WERI-Rb-1 (cell line): ENCODE measurements at regions not wholly inside any gene's neighbourhood (a gene's known extent, or its start where the extent isn't known, plus 50 kb on each side); places are given as distances from the start of the nearest gene placed in this dataset.
"Not testable (repeated sequence)": the region's sequence is repeated elsewhere in the genome, so short reads cannot be mapped to it uniquely, and the experiment has no call there.

ENCODE experiments used
- DNase-seq: peaks from one replicate; pipeline ENCODE4 v3.0.0-alpha.2; 2020
- H3K27ac ChIP-seq: fragments of 250-450 bp; sonication (Bioruptor Pico); 2 replicates; pipeline ENCODE4 v1.5.1; 2020; ENCODE audit warnings: mild to moderate bottlenecking, moderate library complexity
- H3K27me3 ChIP-seq: fragments of 250-450 bp; sonication (Bioruptor Pico); 2 replicates; pipeline ENCODE4 v1.5.1; 2021; ENCODE audit warnings: mild to moderate bottlenecking, low read depth, moderate library complexity; ENCODE audit not compliant: insufficient read depth, severe bottlenecking
- H3K36me3 ChIP-seq: fragments of 250-450 bp; sonication (Bioruptor Pico); 2 replicates; pipeline ENCODE4 v1.5.1; 2020; ENCODE audit warnings: mild to moderate bottlenecking, moderate library complexity
- H3K4me3 ChIP-seq: 2 replicates; pipeline ENCODE4 v1.5.1; 2011; ENCODE audit warnings: low read depth, mild to moderate bottlenecking, control low read depth, low read length
- H3K9me3 ChIP-seq: fragments of 250-450 bp; sonication (Bioruptor Pico); 2 replicates; pipeline ENCODE4 v1.5.1; 2021; ENCODE audit warnings: mild to moderate bottlenecking, moderate library complexity; ENCODE audit not compliant: severe bottlenecking
- CTCF ChIP-seq: IDR thresholded peaks from 2 replicates; pipeline ENCODE4 v1.5.1; 2011; ENCODE audit warnings: low read depth, mild to moderate bottlenecking, control low read depth, inconsistent platforms, low read length

GRCh38 chr16:22693638-22694340 lies 120.2 kb upstream of the HS3ST2 start:
- no peak overlapping the region for H3K4me3 ChIP-seq
- peaks cover 2% of the 10 kb centered on the region for H3K9me3 ChIP-seq

DNA sequence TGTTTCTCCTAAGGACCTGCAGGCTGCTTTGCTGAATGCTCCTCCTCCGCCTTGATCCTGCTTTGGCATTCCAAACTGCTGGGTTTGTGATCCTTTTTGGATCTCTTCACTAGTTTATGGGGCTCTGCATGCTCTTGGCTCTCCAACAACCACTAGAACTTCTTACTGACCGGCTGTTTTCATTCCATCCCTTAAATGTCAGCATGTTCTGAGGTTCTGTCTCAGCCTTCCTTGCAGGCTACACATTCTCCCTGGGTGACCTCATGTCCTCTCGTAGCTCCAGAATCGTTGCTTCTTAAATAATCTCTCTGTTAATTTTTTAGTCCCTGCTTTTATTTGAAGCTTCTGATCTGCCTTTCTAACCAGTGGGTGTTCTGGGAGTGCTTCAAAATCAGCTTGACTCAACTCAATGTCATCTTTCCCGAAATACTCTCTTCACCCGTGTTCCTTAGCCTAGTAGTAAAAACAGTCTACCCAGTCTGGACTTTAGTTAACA lies 119.0 kb upstream of the HS3ST2 start:
- H3K36me3 ChIP-seq = no peaks in the 10 kb centered on the region
- H3K27ac ChIP-seq = no peak overlapping the region
- TF ChIP-seq CTCF = no peak
- H3K9me3 ChIP-seq = peaks cover 2% of the 10 kb centered on the region
- H3K4me3 ChIP-seq = no peak overlapping the region
- H3K27me3 ChIP-seq = no peaks in the 10 kb centered on the region
- no peak for DNase-seq

More at GRCh38 chr16:22693638-22694340, 120.2 kb upstream of the HS3ST2 start:
- DNase-seq = no peak
- H3K27me3 ChIP-seq = no peaks in the 10 kb centered on the region
- H3K27ac ChIP-seq = no peak overlapping the region
- no peak for TF ChIP-seq CTCF
- H3K36me3 ChIP-seq = no peaks in the 10 kb centered on the region

DNA sequence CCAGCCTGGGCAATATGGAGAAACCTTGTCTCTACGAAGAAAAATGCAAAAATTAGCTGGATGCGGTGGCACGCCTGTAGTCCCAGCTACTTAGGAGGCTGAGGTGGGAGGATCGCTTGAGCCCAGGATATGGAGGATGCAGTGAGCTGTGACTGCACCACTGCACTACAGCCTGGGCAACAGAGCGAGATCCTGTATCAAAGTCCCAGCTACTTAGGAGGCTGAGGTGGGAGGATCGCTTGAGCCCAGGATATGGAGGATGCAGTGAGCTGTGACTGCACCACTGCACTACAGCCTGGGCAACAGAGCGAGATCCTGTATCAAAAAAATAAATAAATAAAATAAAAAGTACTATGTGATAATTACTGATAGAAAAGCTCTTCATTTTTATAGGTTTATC lies 118.2 kb upstream of the HS3ST2 start:
- H3K27me3 ChIP-seq, H3K4me3 ChIP-seq, H3K9me3 ChIP-seq, H3K27ac ChIP-seq, DNase-seq, H3K36me3 ChIP-seq: not testable (repeated sequence)

DNA sequence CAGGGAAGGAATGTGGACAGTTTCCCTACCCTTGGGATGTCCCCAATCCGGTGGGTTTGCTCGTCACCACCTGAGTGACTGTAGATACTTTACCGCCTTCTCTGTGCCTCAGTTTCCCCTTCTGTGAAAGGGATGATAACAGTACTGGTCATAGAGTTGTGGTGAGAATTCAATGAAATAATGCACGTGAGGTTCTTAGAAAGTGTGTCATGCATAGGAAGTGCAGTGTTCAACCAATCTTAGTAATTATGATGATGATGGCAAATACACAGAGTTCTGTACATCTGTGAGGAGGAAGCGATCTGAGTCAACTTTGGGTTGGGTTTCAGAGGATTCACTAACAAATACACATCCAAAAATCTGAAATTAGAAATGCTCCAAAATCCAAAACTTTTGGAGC lies 114.6 kb upstream of the HS3ST2 start:
- no peak for DNase-seq
- no peak overlapping the region for H3K4me3 ChIP-seq
- no peak for TF ChIP-seq CTCF
- no peaks in the 10 kb centered on the region for H3K27me3 ChIP-seq
- H3K36me3 ChIP-seq = no peaks in the 10 kb centered on the region
- H3K27ac ChIP-seq = no peak overlapping the region
- no peaks in the 10 kb centered on the region for H3K9me3 ChIP-seq

DNA sequence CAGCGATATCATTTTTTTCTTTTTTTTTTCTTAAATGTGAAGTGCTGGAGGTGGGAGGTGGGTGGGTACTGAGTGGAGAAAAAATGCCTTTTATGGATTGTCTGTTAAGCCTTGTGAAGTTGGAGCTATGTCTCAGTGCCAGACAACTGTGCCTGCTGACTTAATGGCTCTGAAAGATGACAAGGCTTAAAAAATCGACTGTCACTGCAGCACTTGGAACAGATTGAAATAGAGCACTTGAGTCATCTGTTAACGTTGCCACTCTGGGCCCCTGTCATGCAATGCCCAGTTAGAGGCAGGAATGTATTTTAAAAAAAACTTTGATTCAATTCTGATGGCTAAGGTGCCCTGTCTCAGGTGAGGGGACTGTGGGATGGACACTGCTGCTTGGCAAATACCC lies 108.2 kb upstream of the HS3ST2 start:
- no peak for DNase-seq
- Histone ChIP-seq H3K27ac (no peak overlapping the region), H3K36me3 (no peaks in the 10 kb centered on the region), H3K9me3 (no peaks in the 10 kb centered on the region), H3K4me3 (no peak overlapping the region), H3K27me3 (no peaks in the 10 kb centered on the region)
- no peak for TF ChIP-seq CTCF

- DNase-seq = no peak
- no peak for TF ChIP-seq CTCF
- no peaks in the 10 kb centered on the region for H3K36me3 ChIP-seq
- H3K27me3 ChIP-seq = no peaks in the 10 kb centered on the region
- no peak overlapping the region for H3K4me3 ChIP-seq
- H3K27ac ChIP-seq = no peak overlapping the region
- H3K9me3 ChIP-seq = peaks cover 6% of the 10 kb centered on the region
Measured at GRCh38 chr16:22710326-22710725, 103.6 kb upstream of the HS3ST2 start.
